DOHH2 (cell line): ENCODE measurements at regions not wholly inside any gene's neighbourhood (a gene's known extent, or its start where the extent isn't known, plus 50 kb on each side); places are given as distances from the start of the nearest gene placed in this dataset.

Experiments
- EZH2phosphoT487 ChIP-seq: fragments of 200-600 bp; sonication (generic); IDR thresholded peaks from 2 replicates; pipeline ENCODE4 v1.6.1; 2017; ENCODE audit warnings: borderline replicate concordance, mild to moderate bottlenecking, antibody characterized with exemption, low read length, moderate library complexity, mixed read lengths
- TF ChIP-seq, protein P1 (sequence below): fragments of 200-600 bp; sonication (generic); IDR thresholded peaks from one replicate; pipeline ENCODE4 v1.5.1; 2014; ENCODE audit warnings: antibody characterized with exemption, mild to moderate bottlenecking, low read depth, low read length; ENCODE audit not compliant: poor library complexity, severe bottlenecking

DNA sequence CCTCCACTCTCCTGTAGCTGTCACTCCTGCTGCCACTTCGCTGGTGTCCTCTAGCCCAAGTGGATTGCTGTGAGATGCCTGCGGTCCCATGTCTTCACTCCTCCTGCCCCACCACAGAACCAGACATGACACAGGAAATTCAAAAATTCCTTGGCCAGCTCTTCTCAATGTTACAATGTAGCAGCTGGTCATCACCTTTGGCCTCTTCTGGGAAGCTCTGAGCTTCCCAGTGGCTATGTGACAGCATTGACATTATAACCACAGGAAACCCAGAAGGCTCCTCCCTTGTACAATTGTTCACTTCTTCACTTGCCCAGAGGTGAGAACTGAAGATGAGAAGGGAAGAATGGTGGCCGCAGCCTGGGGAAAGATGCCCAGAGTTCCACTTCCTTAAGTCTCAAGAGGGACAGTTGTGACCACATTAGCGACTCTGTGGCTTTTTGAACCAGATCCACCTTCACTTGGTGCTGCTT is 76.1 kb upstream of the NAA20 start:
- TF ChIP-seq, protein P1, sequence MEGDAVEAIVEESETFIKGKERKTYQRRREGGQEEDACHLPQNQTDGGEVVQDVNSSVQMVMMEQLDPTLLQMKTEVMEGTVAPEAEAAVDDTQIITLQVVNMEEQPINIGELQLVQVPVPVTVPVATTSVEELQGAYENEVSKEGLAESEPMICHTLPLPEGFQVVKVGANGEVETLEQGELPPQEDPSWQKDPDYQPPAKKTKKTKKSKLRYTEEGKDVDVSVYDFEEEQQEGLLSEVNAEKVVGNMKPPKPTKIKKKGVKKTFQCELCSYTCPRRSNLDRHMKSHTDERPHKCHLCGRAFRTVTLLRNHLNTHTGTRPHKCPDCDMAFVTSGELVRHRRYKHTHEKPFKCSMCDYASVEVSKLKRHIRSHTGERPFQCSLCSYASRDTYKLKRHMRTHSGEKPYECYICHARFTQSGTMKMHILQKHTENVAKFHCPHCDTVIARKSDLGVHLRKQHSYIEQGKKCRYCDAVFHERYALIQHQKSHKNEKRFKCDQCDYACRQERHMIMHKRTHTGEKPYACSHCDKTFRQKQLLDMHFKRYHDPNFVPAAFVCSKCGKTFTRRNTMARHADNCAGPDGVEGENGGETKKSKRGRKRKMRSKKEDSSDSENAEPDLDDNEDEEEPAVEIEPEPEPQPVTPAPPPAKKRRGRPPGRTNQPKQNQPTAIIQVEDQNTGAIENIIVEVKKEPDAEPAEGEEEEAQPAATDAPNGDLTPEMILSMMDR, result no peak
- TF ChIP-seq EZH2phosphoT487, result no peak
